C4-2B (cell line): ENCODE measurements at regions not wholly inside any gene's neighbourhood (a gene's known extent, or its start where the extent isn't known, plus 50 kb on each side); places are given as distances from the start of the nearest gene placed in this dataset.

Experiments used
- ZFX ChIP-seq: fragments of 450-650 bp; IDR thresholded peaks from 2 replicates; pipeline ENCODE4 v1.6.1; 2017
- TF ChIP-seq, protein P1 (sequence below): fragments of 450-650 bp; conservative IDR thresholded peaks from 2 replicates; pipeline ENCODE4 v1.5.1; 2017; ENCODE audit warnings: mild to moderate bottlenecking

DNA sequence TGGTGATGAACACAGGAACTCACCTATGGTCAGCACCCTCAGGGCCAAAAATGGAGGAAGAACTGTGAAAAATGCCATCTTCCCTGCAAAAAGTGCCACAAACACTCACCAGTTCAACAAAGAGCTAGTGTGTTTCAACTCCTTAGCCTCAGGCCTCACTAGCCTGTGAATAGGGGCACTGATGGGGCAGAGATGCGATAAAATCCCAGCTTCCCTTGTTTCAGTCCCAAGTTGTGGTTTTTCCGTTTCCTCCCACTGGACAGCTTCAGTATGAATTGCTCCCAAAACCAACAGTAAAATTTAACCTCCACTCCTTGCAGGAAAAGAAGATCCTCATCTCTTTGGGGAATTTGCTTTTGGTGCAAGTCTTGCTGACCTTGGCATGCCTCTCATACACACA is 117.4 kb upstream of the ADAMTS9 start:
- TF ChIP-seq, protein P1, sequence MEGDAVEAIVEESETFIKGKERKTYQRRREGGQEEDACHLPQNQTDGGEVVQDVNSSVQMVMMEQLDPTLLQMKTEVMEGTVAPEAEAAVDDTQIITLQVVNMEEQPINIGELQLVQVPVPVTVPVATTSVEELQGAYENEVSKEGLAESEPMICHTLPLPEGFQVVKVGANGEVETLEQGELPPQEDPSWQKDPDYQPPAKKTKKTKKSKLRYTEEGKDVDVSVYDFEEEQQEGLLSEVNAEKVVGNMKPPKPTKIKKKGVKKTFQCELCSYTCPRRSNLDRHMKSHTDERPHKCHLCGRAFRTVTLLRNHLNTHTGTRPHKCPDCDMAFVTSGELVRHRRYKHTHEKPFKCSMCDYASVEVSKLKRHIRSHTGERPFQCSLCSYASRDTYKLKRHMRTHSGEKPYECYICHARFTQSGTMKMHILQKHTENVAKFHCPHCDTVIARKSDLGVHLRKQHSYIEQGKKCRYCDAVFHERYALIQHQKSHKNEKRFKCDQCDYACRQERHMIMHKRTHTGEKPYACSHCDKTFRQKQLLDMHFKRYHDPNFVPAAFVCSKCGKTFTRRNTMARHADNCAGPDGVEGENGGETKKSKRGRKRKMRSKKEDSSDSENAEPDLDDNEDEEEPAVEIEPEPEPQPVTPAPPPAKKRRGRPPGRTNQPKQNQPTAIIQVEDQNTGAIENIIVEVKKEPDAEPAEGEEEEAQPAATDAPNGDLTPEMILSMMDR, result no peak
- no peak for TF ChIP-seq ZFX
